Central memory CD8-positive, alpha-beta T cell (primary cell): ENCODE measurements at regions not wholly inside any gene's neighbourhood (a gene's known extent, or its start where the extent isn't known, plus 50 kb on each side); places are given as distances from the start of the nearest gene placed in this dataset.

ENCODE experiments used
- ATAC-seq: fragments of 150-1000 bp; cut with Tn5 transposase; replicated peaks from 2 replicates; pipeline ENCODE4 v1.10.0; 2022; ENCODE audit warnings: mild to moderate bottlenecking, moderate FRiP score, moderate number of reproducible peaks; ENCODE audit not compliant: poor library complexity, severe bottlenecking; ENCODE audit errors: extremely low read depth
- DNase-seq, 2 donors: peaks; one replicate each; pipeline ENCODE4 v3.0.0; 2021; ENCODE audit warnings: low spot score in 2 of 2
- H3K27ac Mint-ChIP-seq: one replicate; pipeline ENCODE4 v1.8.0; 2022; ENCODE audit warnings: low read depth, mild to moderate bottlenecking, moderate library complexity, mixed read lengths
- H3K27me3 Mint-ChIP-seq: one replicate; pipeline ENCODE4 v1.8.0; 2022; ENCODE audit warnings: mixed read lengths
- H3K36me3 Mint-ChIP-seq: one replicate; pipeline ENCODE4 v1.8.0; 2022; ENCODE audit warnings: mild to moderate bottlenecking, moderate library complexity, mixed read lengths; ENCODE audit not compliant: insufficient read depth
- H3K4me1 Mint-ChIP-seq: one replicate; pipeline ENCODE4 v1.8.0; 2022; ENCODE audit warnings: mixed read lengths
- H3K4me3 Mint-ChIP-seq: one replicate; pipeline ENCODE4 v1.8.0; 2022; ENCODE audit warnings: mild to moderate bottlenecking, moderate library complexity, mixed read lengths
- H3K9me3 Mint-ChIP-seq: one replicate; pipeline ENCODE4 v1.8.0; 2022; ENCODE audit warnings: mixed read lengths

- H3K27ac Mint-ChIP-seq, result no peak overlapping the region
- H3K36me3 Mint-ChIP-seq, result no peaks in the 10 kb centered on the region
- H3K4me3 Mint-ChIP-seq, result no peak overlapping the region
- ATAC-seq, result no peak
- H3K27me3 Mint-ChIP-seq, result no peaks in the 10 kb centered on the region
- H3K4me1 Mint-ChIP-seq, result no peaks in the 10 kb centered on the region
- DNase-seq, result no peak
- no peaks in the 10 kb centered on the region for H3K9me3 Mint-ChIP-seq
Observed at GRCh38 chr6:22653980-22654610, 84.7 kb downstream of the HDGFL1 start.

DNA sequence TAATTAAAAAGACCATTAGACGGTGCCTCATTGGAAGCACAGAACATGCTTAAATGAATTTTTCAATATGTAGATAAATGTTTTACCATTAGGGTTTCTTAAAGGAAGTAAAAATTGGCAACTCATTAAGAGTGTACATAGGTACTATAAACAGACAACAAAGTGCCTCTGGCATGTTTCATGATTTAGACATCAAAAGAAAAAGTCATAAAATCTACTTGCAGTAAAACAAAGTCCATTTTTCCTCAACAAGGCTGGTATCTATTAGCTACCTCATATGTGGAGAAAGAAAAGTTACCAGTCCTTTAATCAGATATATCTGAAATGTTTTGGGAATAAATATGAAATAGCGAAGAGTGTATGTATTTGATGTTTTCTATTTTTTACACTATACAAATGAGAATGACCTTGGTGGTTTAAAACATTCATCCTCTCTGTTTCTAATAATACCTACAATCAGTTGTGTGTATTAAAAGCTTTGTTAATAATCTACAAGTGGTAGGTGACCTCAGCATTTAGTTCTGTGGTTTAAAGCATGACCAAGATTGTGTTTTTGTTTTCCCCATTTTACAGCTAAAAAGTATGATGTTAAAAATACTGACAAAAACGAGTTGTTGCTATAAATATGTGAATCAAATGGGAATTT, 87.5 kb downstream of the HDGFL1 start:
- Mint-ChIP-seq H3K27ac (no peak overlapping the region), H3K9me3 (peaks cover 10% of the 10 kb centered on the region), H3K27me3 (no peaks in the 10 kb centered on the region), H3K4me3 (no peak overlapping the region), H3K36me3 (no peaks in the 10 kb centered on the region), H3K4me1 (no peaks in the 10 kb centered on the region)
- DNase-seq (no peak), ATAC-seq (no peak)

GRCh38 chr6:22657352-22657980, 88.1 kb downstream of the HDGFL1 start:
- Mint-ChIP-seq H3K9me3 (peaks cover 12% of the 10 kb centered on the region), H3K4me1 (no peaks in the 10 kb centered on the region), H3K36me3 (no peaks in the 10 kb centered on the region), H3K4me3 (no peak overlapping the region), H3K27me3 (no peaks in the 10 kb centered on the region), H3K27ac (no peak overlapping the region)
- ATAC-seq (no peak), DNase-seq (no peak)

DNA sequence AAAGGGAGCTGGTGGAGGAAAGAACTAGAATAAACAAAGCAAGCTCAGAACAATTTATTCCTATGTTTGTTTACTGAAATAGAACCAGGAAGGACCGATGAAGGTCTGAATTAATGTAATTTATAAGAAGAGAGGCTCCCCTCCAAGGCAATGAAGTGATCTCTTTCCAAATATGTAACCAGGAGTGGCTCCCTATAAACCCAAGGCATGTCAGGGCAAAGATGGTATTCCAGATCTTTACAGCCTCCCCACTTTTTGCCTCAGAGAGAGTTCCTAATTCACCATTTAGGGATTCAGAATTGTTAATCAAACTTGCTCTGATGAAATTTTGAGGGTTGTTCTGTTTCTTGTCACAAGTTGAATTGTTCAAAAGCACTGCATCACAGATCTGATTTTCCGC, 88.8 kb downstream of the HDGFL1 start:
- DNase-seq (no peak), ATAC-seq (no peak)
- no peaks in the 10 kb centered on the region for H3K36me3 Mint-ChIP-seq
- H3K4me1 Mint-ChIP-seq, result no peaks in the 10 kb centered on the region
- peaks cover 18% of the 10 kb centered on the region for H3K9me3 Mint-ChIP-seq
- no peak overlapping the region for H3K4me3 Mint-ChIP-seq
- H3K27me3 Mint-ChIP-seq, result no peaks in the 10 kb centered on the region
- H3K27ac Mint-ChIP-seq, result no peak overlapping the region

- Mint-ChIP-seq H3K27me3 (no peaks in the 10 kb centered on the region), H3K9me3 (peaks cover 18% of the 10 kb centered on the region), H3K27ac (no peak overlapping the region), H3K36me3 (no peaks in the 10 kb centered on the region), H3K4me3 (no peak overlapping the region), H3K4me1 (no peaks in the 10 kb centered on the region)
- ATAC-seq, result no peak
- DNase-seq, result no peak
Observed at GRCh38 chr6:22658934-22659333, 89.6 kb downstream of the HDGFL1 start.

- no peak overlapping the region for H3K4me3 Mint-ChIP-seq
- no peak for ATAC-seq
- no peaks in the 10 kb centered on the region for H3K4me1 Mint-ChIP-seq
- no peaks in the 10 kb centered on the region for H3K36me3 Mint-ChIP-seq
- peaks cover 28% of the 10 kb centered on the region for H3K9me3 Mint-ChIP-seq
- no peaks in the 10 kb centered on the region for H3K27me3 Mint-ChIP-seq
- no peak overlapping the region for H3K27ac Mint-ChIP-seq
- DNase-seq, result no peak
Observed at GRCh38 chr6:22664968-22665367, 95.6 kb downstream of the HDGFL1 start.

DNA sequence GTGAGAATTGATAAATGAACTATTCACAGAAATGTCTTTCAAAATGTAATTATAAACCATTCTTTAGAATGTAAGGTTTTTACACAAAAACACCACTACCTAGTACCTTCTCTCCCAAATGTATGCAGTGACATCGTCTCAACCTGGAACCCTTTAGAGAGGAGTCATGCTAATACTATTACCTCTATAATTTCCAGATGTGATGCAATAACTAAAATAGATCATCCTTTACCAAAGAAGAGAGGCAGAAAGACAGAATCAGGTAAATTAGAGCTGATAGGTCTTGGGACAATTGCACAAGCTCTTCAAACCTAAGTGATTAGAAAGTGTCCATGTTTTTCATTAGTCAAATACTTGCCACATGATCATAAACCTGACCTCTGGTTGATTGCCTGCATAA, 96.7 kb downstream of the HDGFL1 start:
- Mint-ChIP-seq H3K4me3 (no peak overlapping the region), H3K27ac (no peak overlapping the region), H3K36me3 (no peaks in the 10 kb centered on the region), H3K4me1 (no peaks in the 10 kb centered on the region), H3K9me3 (peaks cover 23% of the 10 kb centered on the region), H3K27me3 (no peaks in the 10 kb centered on the region)
- ATAC-seq, result no peak
- no peak for DNase-seq

DNA sequence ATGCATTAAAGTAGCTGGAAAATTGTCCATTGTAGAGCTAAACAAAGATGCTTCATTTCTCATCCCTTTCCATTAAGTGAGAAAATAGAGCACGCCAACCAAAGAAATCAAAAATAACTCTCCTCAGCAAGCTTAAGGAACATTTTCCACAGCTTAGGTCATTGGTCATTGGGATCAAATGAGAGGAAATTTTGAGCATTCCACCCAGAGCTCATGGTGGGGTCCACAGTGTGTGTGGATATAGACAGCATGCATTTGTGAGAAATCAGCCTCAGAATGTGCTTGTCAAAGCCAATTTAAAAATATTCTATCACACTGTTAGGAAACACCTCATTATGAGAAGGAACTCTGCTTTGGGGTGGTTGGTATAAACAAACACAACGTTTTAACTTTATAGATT, 97.2 kb downstream of the HDGFL1 start:
- Mint-ChIP-seq H3K9me3 (peaks cover 18% of the 10 kb centered on the region), H3K36me3 (no peaks in the 10 kb centered on the region)

DNA sequence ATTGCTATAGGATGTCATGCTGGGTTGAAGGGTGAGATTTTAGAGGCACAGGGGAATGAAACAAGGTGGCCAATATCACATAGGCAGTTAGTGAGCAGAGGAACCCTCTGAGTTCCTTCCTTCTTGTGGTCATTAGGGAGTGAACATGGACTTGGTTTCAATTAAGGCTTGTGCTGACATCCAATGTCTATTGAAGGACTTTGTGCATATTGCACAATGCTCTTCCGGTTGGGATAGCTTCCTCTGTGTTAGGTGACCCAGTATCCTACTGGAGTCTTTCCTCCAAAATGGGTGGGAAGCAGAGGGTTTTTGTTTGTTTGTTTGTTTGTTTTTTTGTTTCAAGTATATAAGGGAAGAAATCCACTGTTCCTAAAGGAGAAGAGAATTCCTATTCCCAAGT, 98.5 kb downstream of the HDGFL1 start:
- Mint-ChIP-seq H3K27ac (no peak overlapping the region), H3K4me1 (no peaks in the 10 kb centered on the region), H3K27me3 (no peaks in the 10 kb centered on the region), H3K4me3 (no peak overlapping the region), H3K9me3 (peaks cover 13% of the 10 kb centered on the region), H3K36me3 (no peaks in the 10 kb centered on the region)
- DNase-seq, result no peak
- no peak for ATAC-seq

More for the DNA sequence above, 97.2 kb downstream of the HDGFL1 start:
- ATAC-seq (no peak), DNase-seq (no peak)
- no peaks in the 10 kb centered on the region for H3K4me1 Mint-ChIP-seq
- H3K4me3 Mint-ChIP-seq, result no peak overlapping the region
- no peaks in the 10 kb centered on the region for H3K27me3 Mint-ChIP-seq
- H3K27ac Mint-ChIP-seq, result no peak overlapping the region

DNA sequence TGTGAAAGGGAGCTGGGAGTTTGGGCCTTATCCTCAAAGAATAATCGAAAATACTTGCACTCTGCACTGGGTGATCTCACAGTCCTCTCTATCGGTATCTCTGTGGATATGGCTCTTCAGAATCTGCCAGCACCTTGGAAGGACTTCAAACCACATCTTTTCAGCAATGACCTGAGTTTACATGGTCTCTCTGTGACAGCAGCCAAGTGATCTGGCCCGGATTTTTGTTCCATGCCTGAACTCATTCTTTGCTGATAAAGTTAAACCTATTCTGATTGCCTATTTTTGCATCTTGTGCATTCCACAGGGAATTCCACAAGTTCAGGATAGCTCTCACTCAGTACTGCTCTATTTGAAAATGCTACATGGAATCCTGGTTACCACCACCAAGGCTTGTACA, 98.9 kb downstream of the HDGFL1 start:
- Mint-ChIP-seq H3K4me1 (no peaks in the 10 kb centered on the region), H3K27ac (no peak overlapping the region), H3K9me3 (peaks cover 15% of the 10 kb centered on the region), H3K4me3 (no peak overlapping the region), H3K27me3 (no peaks in the 10 kb centered on the region), H3K36me3 (no peaks in the 10 kb centered on the region)
- DNase-seq (no peak), ATAC-seq (no peak)

DNA sequence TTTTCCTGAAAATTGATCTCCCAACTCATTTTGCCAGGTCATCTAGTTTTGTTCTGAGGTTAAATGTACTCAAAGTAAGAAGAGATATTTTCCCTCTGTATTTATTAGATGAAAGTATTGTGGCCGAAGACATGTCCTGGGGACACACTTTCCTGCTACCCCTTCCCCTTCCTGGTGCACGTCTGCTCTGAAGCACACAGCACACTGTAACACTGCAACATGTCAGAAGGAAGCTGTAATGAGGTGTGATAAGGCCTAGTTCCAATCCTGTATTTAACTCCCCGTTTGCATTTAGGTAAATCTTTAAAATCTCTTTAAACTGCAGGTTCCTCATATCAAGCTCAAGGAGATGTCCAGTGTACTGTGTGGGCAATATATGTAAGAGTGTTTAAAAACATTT, 99.4 kb downstream of the HDGFL1 start:
- DNase-seq (no peak), ATAC-seq (no peak)
- no peak overlapping the region for H3K4me3 Mint-ChIP-seq
- H3K27me3 Mint-ChIP-seq, result no peaks in the 10 kb centered on the region
- H3K36me3 Mint-ChIP-seq, result no peaks in the 10 kb centered on the region
- no peak overlapping the region for H3K27ac Mint-ChIP-seq
- H3K9me3 Mint-ChIP-seq, result peaks cover 17% of the 10 kb centered on the region
- H3K4me1 Mint-ChIP-seq, result no peaks in the 10 kb centered on the region

DNA sequence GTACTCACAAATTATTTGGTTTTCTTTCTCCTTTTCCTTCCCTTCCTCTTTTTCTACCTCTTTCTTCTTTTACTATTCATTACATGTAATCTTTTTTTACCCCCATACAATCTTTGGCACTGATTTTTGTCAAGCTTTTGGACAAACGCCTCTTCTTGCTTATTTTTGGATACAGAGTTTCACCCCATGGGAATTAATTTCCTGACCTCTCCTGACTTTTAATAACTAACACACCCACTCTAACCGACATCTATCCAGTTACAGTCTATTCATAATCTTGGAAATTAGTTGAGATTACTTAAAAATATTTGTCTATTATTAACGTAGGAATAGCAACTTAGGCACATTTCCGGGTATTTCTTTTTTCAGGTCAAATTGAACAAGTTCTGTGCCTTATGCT, 101.2 kb downstream of the HDGFL1 start:
- ATAC-seq (no peak), DNase-seq (no peak)
- Mint-ChIP-seq H3K4me1 (no peaks in the 10 kb centered on the region), H3K4me3 (no peak overlapping the region), H3K9me3 (peaks cover 12% of the 10 kb centered on the region), H3K36me3 (no peaks in the 10 kb centered on the region), H3K27ac (no peak overlapping the region), H3K27me3 (no peaks in the 10 kb centered on the region)

GRCh38 chr6:22673474-22673873, 104.1 kb downstream of the HDGFL1 start:
- H3K27me3 Mint-ChIP-seq, result no peaks in the 10 kb centered on the region
- no peak for DNase-seq
- ATAC-seq, result no peak
- H3K36me3 Mint-ChIP-seq, result no peaks in the 10 kb centered on the region
- H3K4me1 Mint-ChIP-seq, result no peaks in the 10 kb centered on the region
- no peak overlapping the region for H3K27ac Mint-ChIP-seq
- H3K9me3 Mint-ChIP-seq, result peaks cover 11% of the 10 kb centered on the region
- H3K4me3 Mint-ChIP-seq, result no peak overlapping the region
